Keratinocyte (primary cell): ENCODE measurements at regions not wholly inside any gene's neighbourhood (a gene's known extent, or its start where the extent isn't known, plus 50 kb on each side); places are given as distances from the start of the nearest gene placed in this dataset.

Source experiments
- CTCF ChIP-seq, 3 experiments: IDR thresholded peaks in 1 of 3; conservative IDR thresholded peaks in 1 of 3; optimal IDR thresholded peaks in 1 of 3; 2 replicates in 2 of 3; 3 replicates in 1 of 3; pipeline versions ENCODE3 to v1.5.1; 2011; ENCODE audit warnings: low read length in 3 of 3, mild to moderate bottlenecking in 3 of 3, moderate library complexity in 2 of 3, control low read depth in 1 of 3, inconsistent platforms in 1 of 3; ENCODE audit not compliant: insufficient read depth in 2 of 3; ENCODE audit errors: extremely low read depth in 1 of 3
- EZH2 ChIP-seq: IDR thresholded peaks from one replicate; pipeline ENCODE4 v1.6.1; 2012; ENCODE audit warnings: inconsistent platforms, mild to moderate bottlenecking, low read length, moderate library complexity

- TF ChIP-seq CTCF (optimal IDR thresholded peaks at IDR 0.05 in 1 of 3, IDR thresholded peaks at IDR 0.05 in 1 of 3, conservative IDR thresholded peaks at IDR 0.05 in 1 of 3; ENCODE audit: extremely low read depth in 1 of 3, insufficient read depth in 2 of 3, low read length in 3 of 3) (no peak), EZH2 (no peak)
Measured at GRCh38 chr1:229183588-229183987, 87.3 kb upstream of the RAB4A start.
